WTC11 (cell line): ENCODE measurements at regions not wholly inside any gene's neighbourhood (a gene's known extent, or its start where the extent isn't known, plus 50 kb on each side); places are given as distances from the start of the nearest gene placed in this dataset.

Source experiments
- ATAC-seq: fragments of 200-7000 bp; cut with Tn5 transposase; 2 replicates; pipeline ENCODE4 v1.10.0; 2021; ENCODE audit warnings: mild to moderate bottlenecking, moderate library complexity
- CTCF ChIA-PET: fragments of 300-600 bp; sonication (Branson Sonifier 250); formaldehyde crosslinking; loops from one replicate; lab custom pipeline; 2021; ENCODE audit warnings: antibody characterized with exemption; lab: Charles Lee
- POLR2A ChIA-PET: fragments of 350-600 bp; sonication (Branson Sonifier 250); formaldehyde crosslinking; loops from one replicate; lab custom pipeline; 2021; ENCODE audit warnings: antibody characterized with exemption; lab: Charles Lee
- DNase-seq: peaks from one replicate; pipeline ENCODE4 v3.0.0; 2021; ENCODE audit warnings: low spot score
- H3K27ac Mint-ChIP-seq: 2 replicates; pipeline ENCODE4 v1.8.0; 2021; ENCODE audit warnings: mixed read lengths
- H3K27me3 Mint-ChIP-seq: 2 replicates; pipeline ENCODE4 v1.8.0; 2021; ENCODE audit warnings: low read depth, mild to moderate bottlenecking, moderate library complexity, mixed read lengths
- H3K36me3 Mint-ChIP-seq: 2 replicates; pipeline ENCODE4 v1.8.0; 2021; ENCODE audit warnings: mixed read lengths
- H3K4me1 Mint-ChIP-seq: 2 replicates; pipeline ENCODE4 v1.8.0; 2022; ENCODE audit warnings: mixed read lengths
- H3K4me3 Mint-ChIP-seq: 2 replicates; pipeline ENCODE4 v1.8.0; 2021; ENCODE audit warnings: mild to moderate bottlenecking, moderate library complexity, mixed read lengths
- H3K9me3 Mint-ChIP-seq: 2 replicates; pipeline ENCODE4 v1.8.0; 2021; ENCODE audit warnings: mixed read lengths
- ETV6 ChIP-seq: sonication (generic); formaldehyde crosslinking; IDR thresholded peaks from 2 replicates; pipeline ENCODE4 v1.8.1; 2022; ENCODE audit warnings: mild to moderate bottlenecking, missing genetic modification reagents
- GRHL2 ChIP-seq: fragments of 250-450 bp; sonication (Bioruptor Pico); IDR thresholded peaks from 2 replicates; pipeline ENCODE4 v1.8.0; 2022; ENCODE audit warnings: mild to moderate bottlenecking, moderate library complexity; ENCODE audit not compliant: insufficient replicate concordance, severe bottlenecking
- IRF2 ChIP-seq: sonication (generic); formaldehyde crosslinking; IDR thresholded peaks from 2 replicates; pipeline ENCODE4 v1.8.0; 2022; ENCODE audit warnings: low read depth, missing genetic modification reagents, borderline replicate concordance
- RORB ChIP-seq: fragments of 250-450 bp; sonication (Bioruptor Pico); IDR thresholded peaks from 2 replicates; pipeline ENCODE4 v1.9.0; 2021; ENCODE audit warnings: mild to moderate bottlenecking
- TCF7 ChIP-seq: sonication (generic); formaldehyde crosslinking; IDR thresholded peaks from 2 replicates; pipeline ENCODE4 v1.8.0; 2022; ENCODE audit warnings: mild to moderate bottlenecking, low read depth, missing genetic modification reagents, moderate library complexity
- ZBTB21 ChIP-seq: sonication (generic); formaldehyde crosslinking; IDR thresholded peaks from 2 replicates; pipeline ENCODE4 v1.8.1; 2023; ENCODE audit warnings: mild to moderate bottlenecking, missing genetic modification reagents, borderline replicate concordance
- ZNF232 ChIP-seq: sonication (generic); formaldehyde crosslinking; IDR thresholded peaks from 2 replicates; pipeline ENCODE4 v1.8.0; 2022; ENCODE audit warnings: mild to moderate bottlenecking, missing genetic modification reagents
- TF ChIP-seq, protein P1 (sequence below): sonication (generic); formaldehyde crosslinking; IDR thresholded peaks from 2 replicates; pipeline ENCODE4 v1.8.0; 2022; ENCODE audit warnings: mild to moderate bottlenecking, missing genetic modification reagents
- TF ChIP-seq, protein P2 (sequence below): sonication (generic); formaldehyde crosslinking; IDR thresholded peaks from 2 replicates; pipeline ENCODE4 v1.8.0; 2023; ENCODE audit warnings: missing genetic modification reagents, mild to moderate bottlenecking, borderline replicate concordance
- TF ChIP-seq, protein P3 (sequence below): sonication (generic); formaldehyde crosslinking; IDR thresholded peaks from 2 replicates; pipeline ENCODE4 v1.8.0; 2022; ENCODE audit warnings: mild to moderate bottlenecking, missing genetic modification reagents
- TF ChIP-seq, protein P4 (sequence below): sonication (generic); formaldehyde crosslinking; IDR thresholded peaks from 2 replicates; pipeline ENCODE4 v1.8.0; 2022; ENCODE audit warnings: missing genetic modification reagents
- TF ChIP-seq, protein P5 (sequence below): sonication (generic); formaldehyde crosslinking; conservative IDR thresholded peaks from 2 replicates; pipeline ENCODE4 v1.8.1; 2023; ENCODE audit warnings: mild to moderate bottlenecking, low read depth, missing genetic modification reagents, moderate library complexity
- TF ChIP-seq, protein P6 (sequence below): sonication (generic); formaldehyde crosslinking; IDR thresholded peaks from 2 replicates; pipeline ENCODE4 v1.8.1; 2023; ENCODE audit warnings: mild to moderate bottlenecking, missing genetic modification reagents

DNA sequence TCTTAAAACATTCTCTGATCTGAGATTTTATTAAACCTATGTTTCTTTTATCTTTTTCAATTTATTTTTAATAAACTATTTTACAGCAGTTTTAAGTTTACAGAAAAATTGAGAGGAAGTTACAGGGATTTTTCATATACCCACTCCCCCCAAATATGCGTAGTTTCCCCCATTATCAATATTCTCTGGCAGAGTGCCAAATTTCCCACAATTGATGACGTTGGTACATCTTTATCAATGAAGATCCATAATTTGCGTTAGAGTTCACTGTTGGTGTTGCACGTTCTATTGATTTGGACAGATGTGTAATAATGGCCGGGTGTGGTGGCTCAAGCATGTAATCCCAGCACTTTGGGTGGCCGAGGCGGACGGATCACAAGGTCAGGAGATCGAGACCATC, 1063.0 kb upstream of the ATXN8OS start:
- H3K27ac Mint-ChIP-seq: no peak overlapping the region
- TF ChIP-seq, protein P1, sequence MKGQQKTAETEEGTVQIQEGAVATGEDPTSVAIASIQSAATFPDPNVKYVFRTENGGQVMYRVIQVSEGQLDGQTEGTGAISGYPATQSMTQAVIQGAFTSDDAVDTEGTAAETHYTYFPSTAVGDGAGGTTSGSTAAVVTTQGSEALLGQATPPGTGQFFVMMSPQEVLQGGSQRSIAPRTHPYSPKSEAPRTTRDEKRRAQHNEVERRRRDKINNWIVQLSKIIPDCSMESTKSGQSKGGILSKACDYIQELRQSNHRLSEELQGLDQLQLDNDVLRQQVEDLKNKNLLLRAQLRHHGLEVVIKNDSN (CRISPR knock-in tag): no peak
- TF ChIP-seq, protein P2, sequence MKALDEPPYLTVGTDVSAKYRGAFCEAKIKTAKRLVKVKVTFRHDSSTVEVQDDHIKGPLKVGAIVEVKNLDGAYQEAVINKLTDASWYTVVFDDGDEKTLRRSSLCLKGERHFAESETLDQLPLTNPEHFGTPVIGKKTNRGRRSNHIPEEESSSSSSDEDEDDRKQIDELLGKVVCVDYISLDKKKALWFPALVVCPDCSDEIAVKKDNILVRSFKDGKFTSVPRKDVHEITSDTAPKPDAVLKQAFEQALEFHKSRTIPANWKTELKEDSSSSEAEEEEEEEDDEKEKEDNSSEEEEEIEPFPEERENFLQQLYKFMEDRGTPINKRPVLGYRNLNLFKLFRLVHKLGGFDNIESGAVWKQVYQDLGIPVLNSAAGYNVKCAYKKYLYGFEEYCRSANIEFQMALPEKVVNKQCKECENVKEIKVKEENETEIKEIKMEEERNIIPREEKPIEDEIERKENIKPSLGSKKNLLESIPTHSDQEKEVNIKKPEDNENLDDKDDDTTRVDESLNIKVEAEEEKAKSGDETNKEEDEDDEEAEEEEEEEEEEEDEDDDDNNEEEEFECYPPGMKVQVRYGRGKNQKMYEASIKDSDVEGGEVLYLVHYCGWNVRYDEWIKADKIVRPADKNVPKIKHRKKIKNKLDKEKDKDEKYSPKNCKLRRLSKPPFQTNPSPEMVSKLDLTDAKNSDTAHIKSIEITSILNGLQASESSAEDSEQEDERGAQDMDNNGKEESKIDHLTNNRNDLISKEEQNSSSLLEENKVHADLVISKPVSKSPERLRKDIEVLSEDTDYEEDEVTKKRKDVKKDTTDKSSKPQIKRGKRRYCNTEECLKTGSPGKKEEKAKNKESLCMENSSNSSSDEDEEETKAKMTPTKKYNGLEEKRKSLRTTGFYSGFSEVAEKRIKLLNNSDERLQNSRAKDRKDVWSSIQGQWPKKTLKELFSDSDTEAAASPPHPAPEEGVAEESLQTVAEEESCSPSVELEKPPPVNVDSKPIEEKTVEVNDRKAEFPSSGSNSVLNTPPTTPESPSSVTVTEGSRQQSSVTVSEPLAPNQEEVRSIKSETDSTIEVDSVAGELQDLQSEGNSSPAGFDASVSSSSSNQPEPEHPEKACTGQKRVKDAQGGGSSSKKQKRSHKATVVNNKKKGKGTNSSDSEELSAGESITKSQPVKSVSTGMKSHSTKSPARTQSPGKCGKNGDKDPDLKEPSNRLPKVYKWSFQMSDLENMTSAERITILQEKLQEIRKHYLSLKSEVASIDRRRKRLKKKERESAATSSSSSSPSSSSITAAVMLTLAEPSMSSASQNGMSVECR (CRISPR knock-in tag): no peak
- TF ChIP-seq GRHL2 (CRISPR knock-in tag) (no peak), ZNF232 (CRISPR knock-in tag) (no peak), TCF7 (CRISPR knock-in tag) (no peak), IRF2 (CRISPR knock-in tag) (no peak), RORB (CRISPR knock-in tag) (no peak), ETV6 (CRISPR knock-in tag) (no peak), ZBTB21 (CRISPR knock-in tag) (no peak)
- TF ChIP-seq, protein P3, sequence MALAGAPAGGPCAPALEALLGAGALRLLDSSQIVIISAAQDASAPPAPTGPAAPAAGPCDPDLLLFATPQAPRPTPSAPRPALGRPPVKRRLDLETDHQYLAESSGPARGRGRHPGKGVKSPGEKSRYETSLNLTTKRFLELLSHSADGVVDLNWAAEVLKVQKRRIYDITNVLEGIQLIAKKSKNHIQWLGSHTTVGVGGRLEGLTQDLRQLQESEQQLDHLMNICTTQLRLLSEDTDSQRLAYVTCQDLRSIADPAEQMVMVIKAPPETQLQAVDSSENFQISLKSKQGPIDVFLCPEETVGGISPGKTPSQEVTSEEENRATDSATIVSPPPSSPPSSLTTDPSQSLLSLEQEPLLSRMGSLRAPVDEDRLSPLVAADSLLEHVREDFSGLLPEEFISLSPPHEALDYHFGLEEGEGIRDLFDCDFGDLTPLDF (CRISPR knock-in tag): no peak
- TF ChIP-seq, protein P4, sequence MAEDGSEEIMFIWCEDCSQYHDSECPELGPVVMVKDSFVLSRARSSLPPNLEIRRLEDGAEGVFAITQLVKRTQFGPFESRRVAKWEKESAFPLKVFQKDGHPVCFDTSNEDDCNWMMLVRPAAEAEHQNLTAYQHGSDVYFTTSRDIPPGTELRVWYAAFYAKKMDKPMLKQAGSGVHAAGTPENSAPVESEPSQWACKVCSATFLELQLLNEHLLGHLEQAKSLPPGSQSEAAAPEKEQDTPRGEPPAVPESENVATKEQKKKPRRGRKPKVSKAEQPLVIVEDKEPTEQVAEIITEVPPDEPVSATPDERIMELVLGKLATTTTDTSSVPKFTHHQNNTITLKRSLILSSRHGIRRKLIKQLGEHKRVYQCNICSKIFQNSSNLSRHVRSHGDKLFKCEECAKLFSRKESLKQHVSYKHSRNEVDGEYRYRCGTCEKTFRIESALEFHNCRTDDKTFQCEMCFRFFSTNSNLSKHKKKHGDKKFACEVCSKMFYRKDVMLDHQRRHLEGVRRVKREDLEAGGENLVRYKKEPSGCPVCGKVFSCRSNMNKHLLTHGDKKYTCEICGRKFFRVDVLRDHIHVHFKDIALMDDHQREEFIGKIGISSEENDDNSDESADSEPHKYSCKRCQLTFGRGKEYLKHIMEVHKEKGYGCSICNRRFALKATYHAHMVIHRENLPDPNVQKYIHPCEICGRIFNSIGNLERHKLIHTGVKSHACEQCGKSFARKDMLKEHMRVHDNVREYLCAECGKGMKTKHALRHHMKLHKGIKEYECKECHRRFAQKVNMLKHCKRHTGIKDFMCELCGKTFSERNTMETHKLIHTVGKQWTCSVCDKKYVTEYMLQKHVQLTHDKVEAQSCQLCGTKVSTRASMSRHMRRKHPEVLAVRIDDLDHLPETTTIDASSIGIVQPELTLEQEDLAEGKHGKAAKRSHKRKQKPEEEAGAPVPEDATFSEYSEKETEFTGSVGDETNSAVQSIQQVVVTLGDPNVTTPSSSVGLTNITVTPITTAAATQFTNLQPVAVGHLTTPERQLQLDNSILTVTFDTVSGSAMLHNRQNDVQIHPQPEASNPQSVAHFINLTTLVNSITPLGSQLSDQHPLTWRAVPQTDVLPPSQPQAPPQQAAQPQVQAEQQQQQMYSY (CRISPR knock-in tag): no peak
- TF ChIP-seq, protein P5, sequence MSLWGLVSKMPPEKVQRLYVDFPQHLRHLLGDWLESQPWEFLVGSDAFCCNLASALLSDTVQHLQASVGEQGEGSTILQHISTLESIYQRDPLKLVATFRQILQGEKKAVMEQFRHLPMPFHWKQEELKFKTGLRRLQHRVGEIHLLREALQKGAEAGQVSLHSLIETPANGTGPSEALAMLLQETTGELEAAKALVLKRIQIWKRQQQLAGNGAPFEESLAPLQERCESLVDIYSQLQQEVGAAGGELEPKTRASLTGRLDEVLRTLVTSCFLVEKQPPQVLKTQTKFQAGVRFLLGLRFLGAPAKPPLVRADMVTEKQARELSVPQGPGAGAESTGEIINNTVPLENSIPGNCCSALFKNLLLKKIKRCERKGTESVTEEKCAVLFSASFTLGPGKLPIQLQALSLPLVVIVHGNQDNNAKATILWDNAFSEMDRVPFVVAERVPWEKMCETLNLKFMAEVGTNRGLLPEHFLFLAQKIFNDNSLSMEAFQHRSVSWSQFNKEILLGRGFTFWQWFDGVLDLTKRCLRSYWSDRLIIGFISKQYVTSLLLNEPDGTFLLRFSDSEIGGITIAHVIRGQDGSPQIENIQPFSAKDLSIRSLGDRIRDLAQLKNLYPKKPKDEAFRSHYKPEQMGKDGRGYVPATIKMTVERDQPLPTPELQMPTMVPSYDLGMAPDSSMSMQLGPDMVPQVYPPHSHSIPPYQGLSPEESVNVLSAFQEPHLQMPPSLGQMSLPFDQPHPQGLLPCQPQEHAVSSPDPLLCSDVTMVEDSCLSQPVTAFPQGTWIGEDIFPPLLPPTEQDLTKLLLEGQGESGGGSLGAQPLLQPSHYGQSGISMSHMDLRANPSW (CRISPR knock-in tag): no peak
- TF ChIP-seq, protein P6, sequence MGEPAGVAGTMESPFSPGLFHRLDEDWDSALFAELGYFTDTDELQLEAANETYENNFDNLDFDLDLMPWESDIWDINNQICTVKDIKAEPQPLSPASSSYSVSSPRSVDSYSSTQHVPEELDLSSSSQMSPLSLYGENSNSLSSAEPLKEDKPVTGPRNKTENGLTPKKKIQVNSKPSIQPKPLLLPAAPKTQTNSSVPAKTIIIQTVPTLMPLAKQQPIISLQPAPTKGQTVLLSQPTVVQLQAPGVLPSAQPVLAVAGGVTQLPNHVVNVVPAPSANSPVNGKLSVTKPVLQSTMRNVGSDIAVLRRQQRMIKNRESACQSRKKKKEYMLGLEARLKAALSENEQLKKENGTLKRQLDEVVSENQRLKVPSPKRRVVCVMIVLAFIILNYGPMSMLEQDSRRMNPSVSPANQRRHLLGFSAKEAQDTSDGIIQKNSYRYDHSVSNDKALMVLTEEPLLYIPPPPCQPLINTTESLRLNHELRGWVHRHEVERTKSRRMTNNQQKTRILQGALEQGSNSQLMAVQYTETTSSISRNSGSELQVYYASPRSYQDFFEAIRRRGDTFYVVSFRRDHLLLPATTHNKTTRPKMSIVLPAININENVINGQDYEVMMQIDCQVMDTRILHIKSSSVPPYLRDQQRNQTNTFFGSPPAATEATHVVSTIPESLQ: no peak
- peaks cover 6% of the 10 kb centered on the region for H3K4me1 Mint-ChIP-seq
- H3K4me3 Mint-ChIP-seq: no peak overlapping the region
- ChIA-PET CTCF (no interaction called here), POLR2A (no interaction called here)
- H3K9me3 Mint-ChIP-seq: no peaks in the 10 kb centered on the region
- no peaks in the 10 kb centered on the region for H3K36me3 Mint-ChIP-seq
- peaks cover 3% of the 10 kb centered on the region for H3K27me3 Mint-ChIP-seq
- ATAC-seq (no peak), DNase-seq (no peak)
